ENCODE measurements at regions not wholly inside any gene's neighbourhood (a gene's known extent, or its start where the extent isn't known, plus 50 kb on each side); places are given as distances from the start of the nearest gene placed in this dataset.

- DNase-seq (ENCODE audit: extremely low spot score in 2 of 2), result no peak
- no peak overlapping the region for H3K4me3 ChIP-seq
- TF ChIP-seq POLR2AphosphoS5 (IDR thresholded peaks at IDR 0.05; ENCODE audit: insufficient read depth in 1 of 2, low read depth in 1 of 2), result no peak
- TF ChIP-seq POLR2A (IDR thresholded peaks at IDR 0.05), result no peak
- TF ChIP-seq CTCF (IDR thresholded peaks at IDR 0.05), result no peak
- intact Hi-C loops (cut with DNase I), result no loop called here
- H3K27ac ChIP-seq, result no peak overlapping the region
- no peaks in the 10 kb centered on the region for H3K9me3 ChIP-seq
- H3K36me3 ChIP-seq, result no peaks in the 10 kb centered on the region
- H3K27me3 ChIP-seq, result no peaks in the 10 kb centered on the region
- no peaks in the 10 kb centered on the region for H3K4me1 ChIP-seq
These were observed 1782.4 kb upstream of the PCDH10 start for GRCh38 chr4:131366714-131367113.

- H3K27ac ChIP-seq, result no peak overlapping the region
- H3K4me1 ChIP-seq, result no peaks in the 10 kb centered on the region
- H3K36me3 ChIP-seq, result no peaks in the 10 kb centered on the region
- no peaks in the 10 kb centered on the region for H3K27me3 ChIP-seq
- no peak overlapping the region for H3K4me3 ChIP-seq
- DNase-seq (ENCODE audit: extremely low spot score in 2 of 2), result no peak
- intact Hi-C loops (cut with DNase I), result no loop called here
- no peak for TF ChIP-seq CTCF (IDR thresholded peaks at IDR 0.05)
- no peak for TF ChIP-seq POLR2A (IDR thresholded peaks at IDR 0.05)
- TF ChIP-seq POLR2AphosphoS5 (IDR thresholded peaks at IDR 0.05; ENCODE audit: insufficient read depth in 1 of 2, low read depth in 1 of 2), result no peak
- H3K9me3 ChIP-seq, result no peaks in the 10 kb centered on the region
These were observed 1781.7 kb upstream of the PCDH10 start for GRCh38 chr4:131367441-131367840.

GRCh38 chr4:131370846-131371245 lies 1778.2 kb upstream of the PCDH10 start:
- intact Hi-C loops (cut with DNase I), result no loop called here
- H3K36me3 ChIP-seq, result no peaks in the 10 kb centered on the region
- TF ChIP-seq POLR2A (IDR thresholded peaks at IDR 0.05), result no peak
- TF ChIP-seq POLR2AphosphoS5 (IDR thresholded peaks at IDR 0.05; ENCODE audit: insufficient read depth in 1 of 2, low read depth in 1 of 2), result no peak
- no peak for TF ChIP-seq CTCF (IDR thresholded peaks at IDR 0.05)
- H3K9me3 ChIP-seq, result no peaks in the 10 kb centered on the region
- no peaks in the 10 kb centered on the region for H3K4me1 ChIP-seq
- H3K27ac ChIP-seq, result no peak overlapping the region
- no peak for DNase-seq (ENCODE audit: extremely low spot score in 2 of 2)
- H3K27me3 ChIP-seq, result no peaks in the 10 kb centered on the region
- no peak overlapping the region for H3K4me3 ChIP-seq

GRCh38 chr4:131381055-131381454 lies 1768.0 kb upstream of the PCDH10 start:
- no peak overlapping the region for H3K4me3 ChIP-seq
- no peak for DNase-seq (ENCODE audit: extremely low spot score in 2 of 2)
- TF ChIP-seq CTCF (IDR thresholded peaks at IDR 0.05), result no peak
- TF ChIP-seq POLR2A (IDR thresholded peaks at IDR 0.05), result no peak
- TF ChIP-seq POLR2AphosphoS5 (IDR thresholded peaks at IDR 0.05; ENCODE audit: insufficient read depth in 1 of 2, low read depth in 1 of 2), result no peak
- no peaks in the 10 kb centered on the region for H3K4me1 ChIP-seq
- H3K27ac ChIP-seq, result no peak overlapping the region
- intact Hi-C loops (cut with DNase I), result no loop called here
- no peaks in the 10 kb centered on the region for H3K27me3 ChIP-seq
- no peaks in the 10 kb centered on the region for H3K9me3 ChIP-seq
- H3K36me3 ChIP-seq, result no peaks in the 10 kb centered on the region

GRCh38 chr4:131382839-131383238 lies 1766.3 kb upstream of the PCDH10 start:
- H3K4me3 ChIP-seq, result no peak overlapping the region
- no peaks in the 10 kb centered on the region for H3K4me1 ChIP-seq
- intact Hi-C loops (cut with DNase I), result no loop called here
- H3K27ac ChIP-seq, result no peak overlapping the region
- H3K27me3 ChIP-seq, result no peaks in the 10 kb centered on the region
- no peak for DNase-seq (ENCODE audit: extremely low spot score in 2 of 2)
- TF ChIP-seq POLR2A (IDR thresholded peaks at IDR 0.05) (no peak), CTCF (IDR thresholded peaks at IDR 0.05) (no peak), POLR2AphosphoS5 (IDR thresholded peaks at IDR 0.05; ENCODE audit: insufficient read depth in 1 of 2, low read depth in 1 of 2) (no peak)
- H3K9me3 ChIP-seq, result no peaks in the 10 kb centered on the region
- H3K36me3 ChIP-seq, result no peaks in the 10 kb centered on the region

Data from vagina (tissue), 2 donors.